H1 (cell line): ENCODE measurements at regions not wholly inside any gene's neighbourhood (a gene's known extent, or its start where the extent isn't known, plus 50 kb on each side); places are given as distances from the start of the nearest gene placed in this dataset.

Source experiments
- CBX8 ChIP-seq: fragments of 300-800, 300-1000 bp; sonication (generic); IDR thresholded peaks from 2 replicates; pipeline ENCODE4 v1.7.1; 2016; ENCODE audit warnings: low read depth, low read length, borderline replicate concordance
- E2F6 ChIP-seq: IDR thresholded peaks from 2 replicates; pipeline ENCODE4 v1.6.1; 2012; ENCODE audit warnings: inconsistent platforms
- HDAC2 ChIP-seq, 2 experiments: fragments of 300-600 bp in 1 of 2; sonication (generic) in 1 of 2; IDR thresholded peaks; 2 replicates each; pipeline ENCODE4 v1.6.1; 2011 to 2012; ENCODE audit warnings: low read depth in 2 of 2, low read length in 2 of 2, mild to moderate bottlenecking in 2 of 2, moderate library complexity in 2 of 2, borderline replicate concordance in 1 of 2, inconsistent platforms in 1 of 2
- NANOG ChIP-seq: IDR thresholded peaks from 2 replicates; pipeline ENCODE4 v1.6.1; 2011; ENCODE audit warnings: low read length, low read depth, mild to moderate bottlenecking, inconsistent platforms; ENCODE audit not compliant: insufficient read depth, poor library complexity, severe bottlenecking
- POLR2A ChIP-seq, 2 experiments: IDR thresholded peaks; 1 replicate in 1 of 2; 2 replicates in 1 of 2; pipeline ENCODE4 v1.6.1; 2011; ENCODE audit warnings: low read depth in 2 of 2, low read length in 2 of 2, mild to moderate bottlenecking in 2 of 2; ENCODE audit errors: control extremely low read depth in 1 of 2
- SP4 ChIP-seq: IDR thresholded peaks from 2 replicates; pipeline ENCODE4 v1.6.1; 2012; ENCODE audit warnings: low read length, inconsistent platforms
- SRF ChIP-seq: IDR thresholded peaks from 2 replicates; pipeline ENCODE4 v1.6.1; 2011; ENCODE audit warnings: mild to moderate bottlenecking, low read depth, low read length, moderate library complexity
- SUZ12 ChIP-seq: fragments of 200-600 bp; sonication (generic); IDR thresholded peaks from 2 replicates; pipeline ENCODE4 v1.6.1; 2012; ENCODE audit warnings: mild to moderate bottlenecking, inconsistent platforms, low read length, moderate library complexity, mixed read lengths
- TAF7 ChIP-seq: optimal IDR thresholded peaks from 2 replicates; pipeline ENCODE3; 2011; ENCODE audit warnings: low read depth, mild to moderate bottlenecking, inconsistent platforms, low read length, moderate library complexity, borderline replicate concordance
- YY1 ChIP-seq: IDR thresholded peaks from 2 replicates; pipeline ENCODE4 v1.6.1; 2011; ENCODE audit warnings: low read depth, mild to moderate bottlenecking, low read length
- TF ChIP-seq, protein P1 (sequence below): fragments of 300-600 bp; sonication (generic); IDR thresholded peaks from 2 replicates; pipeline ENCODE4 v1.7.1; 2012; ENCODE audit warnings: low read length, moderate library complexity, mild to moderate bottlenecking, inconsistent platforms; ENCODE audit not compliant: insufficient replicate concordance

GRCh38 chr13:80408270-80408669, 67.3 kb upstream of the SPRY2 start (continued):
- no peak for TF ChIP-seq CBX8
- TF ChIP-seq SP4 = no peak
- TF ChIP-seq HDAC2 (IDR thresholded peaks at IDR 0.05; ENCODE audit: borderline replicate concordance in 1 of 2, low read depth in 2 of 2, low read length in 2 of 2) = no peak
- TF ChIP-seq, protein P1, sequence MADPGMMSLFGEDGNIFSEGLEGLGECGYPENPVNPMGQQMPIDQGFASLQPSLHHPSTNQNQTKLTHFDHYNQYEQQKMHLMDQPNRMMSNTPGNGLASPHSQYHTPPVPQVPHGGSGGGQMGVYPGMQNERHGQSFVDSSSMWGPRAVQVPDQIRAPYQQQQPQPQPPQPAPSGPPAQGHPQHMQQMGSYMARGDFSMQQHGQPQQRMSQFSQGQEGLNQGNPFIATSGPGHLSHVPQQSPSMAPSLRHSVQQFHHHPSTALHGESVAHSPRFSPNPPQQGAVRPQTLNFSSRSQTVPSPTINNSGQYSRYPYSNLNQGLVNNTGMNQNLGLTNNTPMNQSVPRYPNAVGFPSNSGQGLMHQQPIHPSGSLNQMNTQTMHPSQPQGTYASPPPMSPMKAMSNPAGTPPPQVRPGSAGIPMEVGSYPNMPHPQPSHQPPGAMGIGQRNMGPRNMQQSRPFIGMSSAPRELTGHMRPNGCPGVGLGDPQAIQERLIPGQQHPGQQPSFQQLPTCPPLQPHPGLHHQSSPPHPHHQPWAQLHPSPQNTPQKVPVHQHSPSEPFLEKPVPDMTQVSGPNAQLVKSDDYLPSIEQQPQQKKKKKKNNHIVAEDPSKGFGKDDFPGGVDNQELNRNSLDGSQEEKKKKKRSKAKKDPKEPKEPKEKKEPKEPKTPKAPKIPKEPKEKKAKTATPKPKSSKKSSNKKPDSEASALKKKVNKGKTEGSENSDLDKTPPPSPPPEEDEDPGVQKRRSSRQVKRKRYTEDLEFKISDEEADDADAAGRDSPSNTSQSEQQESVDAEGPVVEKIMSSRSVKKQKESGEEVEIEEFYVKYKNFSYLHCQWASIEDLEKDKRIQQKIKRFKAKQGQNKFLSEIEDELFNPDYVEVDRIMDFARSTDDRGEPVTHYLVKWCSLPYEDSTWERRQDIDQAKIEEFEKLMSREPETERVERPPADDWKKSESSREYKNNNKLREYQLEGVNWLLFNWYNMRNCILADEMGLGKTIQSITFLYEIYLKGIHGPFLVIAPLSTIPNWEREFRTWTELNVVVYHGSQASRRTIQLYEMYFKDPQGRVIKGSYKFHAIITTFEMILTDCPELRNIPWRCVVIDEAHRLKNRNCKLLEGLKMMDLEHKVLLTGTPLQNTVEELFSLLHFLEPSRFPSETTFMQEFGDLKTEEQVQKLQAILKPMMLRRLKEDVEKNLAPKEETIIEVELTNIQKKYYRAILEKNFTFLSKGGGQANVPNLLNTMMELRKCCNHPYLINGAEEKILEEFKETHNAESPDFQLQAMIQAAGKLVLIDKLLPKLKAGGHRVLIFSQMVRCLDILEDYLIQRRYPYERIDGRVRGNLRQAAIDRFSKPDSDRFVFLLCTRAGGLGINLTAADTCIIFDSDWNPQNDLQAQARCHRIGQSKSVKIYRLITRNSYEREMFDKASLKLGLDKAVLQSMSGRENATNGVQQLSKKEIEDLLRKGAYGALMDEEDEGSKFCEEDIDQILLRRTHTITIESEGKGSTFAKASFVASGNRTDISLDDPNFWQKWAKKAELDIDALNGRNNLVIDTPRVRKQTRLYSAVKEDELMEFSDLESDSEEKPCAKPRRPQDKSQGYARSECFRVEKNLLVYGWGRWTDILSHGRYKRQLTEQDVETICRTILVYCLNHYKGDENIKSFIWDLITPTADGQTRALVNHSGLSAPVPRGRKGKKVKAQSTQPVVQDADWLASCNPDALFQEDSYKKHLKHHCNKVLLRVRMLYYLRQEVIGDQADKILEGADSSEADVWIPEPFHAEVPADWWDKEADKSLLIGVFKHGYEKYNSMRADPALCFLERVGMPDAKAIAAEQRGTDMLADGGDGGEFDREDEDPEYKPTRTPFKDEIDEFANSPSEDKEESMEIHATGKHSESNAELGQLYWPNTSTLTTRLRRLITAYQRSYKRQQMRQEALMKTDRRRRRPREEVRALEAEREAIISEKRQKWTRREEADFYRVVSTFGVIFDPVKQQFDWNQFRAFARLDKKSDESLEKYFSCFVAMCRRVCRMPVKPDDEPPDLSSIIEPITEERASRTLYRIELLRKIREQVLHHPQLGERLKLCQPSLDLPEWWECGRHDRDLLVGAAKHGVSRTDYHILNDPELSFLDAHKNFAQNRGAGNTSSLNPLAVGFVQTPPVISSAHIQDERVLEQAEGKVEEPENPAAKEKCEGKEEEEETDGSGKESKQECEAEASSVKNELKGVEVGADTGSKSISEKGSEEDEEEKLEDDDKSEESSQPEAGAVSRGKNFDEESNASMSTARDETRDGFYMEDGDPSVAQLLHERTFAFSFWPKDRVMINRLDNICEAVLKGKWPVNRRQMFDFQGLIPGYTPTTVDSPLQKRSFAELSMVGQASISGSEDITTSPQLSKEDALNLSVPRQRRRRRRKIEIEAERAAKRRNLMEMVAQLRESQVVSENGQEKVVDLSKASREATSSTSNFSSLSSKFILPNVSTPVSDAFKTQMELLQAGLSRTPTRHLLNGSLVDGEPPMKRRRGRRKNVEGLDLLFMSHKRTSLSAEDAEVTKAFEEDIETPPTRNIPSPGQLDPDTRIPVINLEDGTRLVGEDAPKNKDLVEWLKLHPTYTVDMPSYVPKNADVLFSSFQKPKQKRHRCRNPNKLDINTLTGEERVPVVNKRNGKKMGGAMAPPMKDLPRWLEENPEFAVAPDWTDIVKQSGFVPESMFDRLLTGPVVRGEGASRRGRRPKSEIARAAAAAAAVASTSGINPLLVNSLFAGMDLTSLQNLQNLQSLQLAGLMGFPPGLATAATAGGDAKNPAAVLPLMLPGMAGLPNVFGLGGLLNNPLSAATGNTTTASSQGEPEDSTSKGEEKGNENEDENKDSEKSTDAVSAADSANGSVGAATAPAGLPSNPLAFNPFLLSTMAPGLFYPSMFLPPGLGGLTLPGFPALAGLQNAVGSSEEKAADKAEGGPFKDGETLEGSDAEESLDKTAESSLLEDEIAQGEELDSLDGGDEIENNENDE = no peak
- TF ChIP-seq SUZ12 = no peak
- no peak for TF ChIP-seq SRF
- no peak for TF ChIP-seq POLR2A (IDR thresholded peaks at IDR 0.05; ENCODE audit: control extremely low read depth in 1 of 2, low read depth in 2 of 2, low read length in 2 of 2)
- no peak for TF ChIP-seq NANOG
- no peak for TF ChIP-seq TAF7
- TF ChIP-seq YY1 = 0 out of 2 replicates have a peak, but pooled peaks have one; percentile 46
- TF ChIP-seq E2F6 = no peak
